HS-5 (cell line): ENCODE measurements at regions not wholly inside any gene's neighbourhood (a gene's known extent, or its start where the extent isn't known, plus 50 kb on each side); places are given as distances from the start of the nearest gene placed in this dataset.

Source experiments
- DNase-seq: peaks from one replicate; pipeline ENCODE4 v3.0.0-alpha.2; 2012; ENCODE audit warnings: low read depth

DNA sequence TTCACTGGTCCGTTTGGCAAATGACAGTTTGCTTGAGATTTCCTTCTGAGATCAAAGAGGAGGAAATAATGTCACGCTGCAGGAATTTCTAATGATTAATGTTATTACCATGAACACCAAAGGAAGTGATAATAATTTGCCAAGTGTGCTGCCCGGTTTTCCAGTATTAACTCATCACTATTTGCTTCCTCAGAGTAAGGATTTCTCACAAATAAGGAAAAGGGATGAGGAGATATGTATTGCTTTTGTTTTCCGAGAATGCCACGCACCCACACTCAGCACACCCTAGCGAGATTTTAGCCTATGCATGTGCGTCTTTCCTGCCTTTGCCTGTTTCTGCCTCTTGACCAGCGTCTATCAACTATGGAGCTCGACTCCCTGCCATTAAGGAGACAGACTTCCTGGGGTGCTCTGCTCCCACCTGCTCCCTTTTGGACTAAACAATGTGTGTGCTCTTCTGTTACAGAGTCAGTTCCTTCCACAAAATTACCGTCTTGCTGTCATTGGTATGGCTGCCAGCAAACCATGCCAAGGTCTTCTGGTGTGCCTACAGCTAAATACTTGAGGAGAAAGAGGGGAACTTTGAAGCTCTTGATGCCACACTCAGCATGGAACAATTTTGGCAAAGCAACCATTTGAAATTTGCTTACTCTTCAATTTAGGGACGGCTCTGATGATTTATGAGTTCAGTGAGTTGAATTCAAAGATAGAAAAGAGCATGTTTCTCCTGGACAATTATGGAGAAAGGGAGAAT is 393.1 kb upstream of the ZFP42 start:
- DNase-seq: no peak

GRCh38 chr4:187603093-187604025 is 392.2 kb upstream of the ZFP42 start:
- DNase-seq: no peak

- no peak for DNase-seq
Observed at GRCh38 chr4:187604984-187605383, 390.6 kb upstream of the ZFP42 start.

DNA sequence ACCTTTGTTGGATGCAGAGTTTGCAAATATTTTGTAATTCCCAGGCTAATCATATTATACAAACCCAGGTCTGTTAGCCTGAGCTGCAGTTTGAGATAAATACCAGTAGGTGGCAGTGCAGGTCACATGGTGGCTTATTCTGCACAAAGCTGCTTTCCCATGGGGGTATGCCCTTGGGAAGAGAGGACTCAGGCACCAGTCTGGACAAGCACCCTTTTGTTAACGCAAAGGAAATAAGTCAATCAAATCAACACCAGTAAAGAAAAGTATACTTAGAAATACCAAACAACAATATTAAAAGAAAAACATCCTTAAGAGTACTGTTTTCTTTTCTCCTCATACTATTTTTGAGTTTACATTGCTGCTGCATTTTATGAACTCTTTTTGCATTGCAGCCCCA is 389.0 kb upstream of the ZFP42 start:
- no peak for DNase-seq

DNA sequence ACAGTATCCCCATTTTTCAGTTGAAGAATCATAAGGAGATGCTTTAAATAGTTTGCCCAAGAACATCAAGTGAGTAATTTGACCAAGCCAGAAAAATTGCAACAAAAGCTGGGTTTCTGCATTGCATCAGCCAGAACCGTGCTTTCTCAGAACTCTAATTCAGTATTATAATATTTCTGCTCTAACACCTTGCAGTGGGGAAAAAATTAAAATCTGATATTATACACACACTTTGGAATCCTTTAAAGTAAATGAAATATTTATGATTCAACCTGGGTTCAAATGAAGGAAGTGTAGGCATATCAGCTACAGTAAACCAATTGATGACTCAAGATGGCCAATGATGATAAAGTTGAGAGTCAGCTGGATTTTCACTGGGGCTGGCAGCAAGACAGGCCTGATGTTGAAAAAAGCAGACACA is 387.6 kb upstream of the ZFP42 start:
- DNase-seq: no peak

GRCh38 chr4:187612301-187612700 is 383.3 kb upstream of the ZFP42 start:
- no peak for DNase-seq

- DNase-seq: no peak
Observed at GRCh38 chr4:187613089-187613839, 382.3 kb upstream of the ZFP42 start.

DNA sequence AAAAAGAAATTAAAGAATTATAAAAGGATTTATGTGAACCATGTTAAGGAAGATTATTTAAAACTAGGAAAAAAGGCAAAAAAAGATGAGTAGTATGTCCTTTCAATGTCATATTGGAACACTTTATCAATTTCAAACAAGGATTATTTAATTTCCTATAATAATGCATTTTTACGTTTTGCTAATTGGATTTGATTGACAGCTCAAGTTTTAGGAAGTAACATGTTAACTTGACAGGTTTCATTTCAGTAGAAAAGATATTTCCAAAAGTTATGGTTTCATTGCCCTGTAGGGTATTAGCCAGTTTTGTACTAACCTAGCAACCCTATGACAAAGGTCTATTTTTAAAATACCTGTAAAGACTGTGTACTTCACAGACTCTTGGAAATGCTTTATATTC is 379.6 kb upstream of the ZFP42 start:
- DNase-seq: no peak

DNA sequence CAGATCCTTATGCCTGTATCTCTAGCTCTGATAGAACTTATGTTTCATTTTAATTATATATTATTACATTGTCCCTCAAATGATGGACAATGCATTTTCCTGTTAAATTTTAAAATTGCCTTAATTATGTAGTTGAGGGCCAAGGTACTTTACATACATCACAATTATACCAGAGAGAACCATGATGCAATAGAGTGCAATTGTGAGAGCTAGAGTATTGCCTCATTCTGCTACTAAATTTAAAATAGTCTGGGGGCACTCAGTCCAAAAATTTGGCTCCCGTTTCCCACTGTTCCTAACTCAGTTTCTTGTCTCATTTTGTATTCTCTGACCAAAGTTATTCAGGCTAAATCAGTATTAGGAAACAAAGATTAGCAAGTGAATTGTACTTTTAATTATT is 378.5 kb upstream of the ZFP42 start:
- DNase-seq: no peak

DNA sequence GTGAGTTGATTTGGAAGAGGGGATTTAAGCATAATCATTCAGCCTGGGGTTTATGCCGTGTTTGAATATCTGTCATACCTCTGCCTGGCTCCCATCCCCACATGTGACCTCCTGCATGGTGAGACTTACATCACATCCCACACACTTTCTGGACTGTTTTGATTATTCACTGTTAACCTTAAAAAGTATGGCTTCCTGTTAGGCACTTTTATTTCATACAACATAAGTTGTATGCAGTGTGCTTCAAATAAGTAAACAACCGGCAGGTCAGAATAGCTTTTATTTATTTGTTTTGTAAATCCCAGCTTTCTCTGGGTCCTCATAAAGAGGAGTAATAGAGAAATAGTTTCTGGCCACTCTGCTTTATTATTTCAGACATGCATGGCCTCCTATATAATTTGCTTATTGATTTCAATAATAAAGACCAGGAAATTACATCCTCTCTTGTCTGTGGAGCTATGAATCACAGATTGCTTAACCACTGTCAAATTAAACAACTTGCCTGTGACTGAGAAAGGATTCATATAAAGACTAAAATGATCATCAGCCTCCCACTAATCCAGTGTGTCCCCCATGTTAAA is 376.8 kb upstream of the ZFP42 start:
- DNase-seq: no peak

- DNase-seq: no peak
Observed at GRCh38 chr4:187619319-187619718, 376.3 kb upstream of the ZFP42 start.

GRCh38 chr4:187632260-187632995 is 363.1 kb upstream of the ZFP42 start:
- DNase-seq: no peak

GRCh38 chr4:187633245-187633644 is 362.3 kb upstream of the ZFP42 start:
- no peak for DNase-seq

- no peak for DNase-seq
Observed at GRCh38 chr4:187656959-187657358, 338.6 kb upstream of the ZFP42 start.

GRCh38 chr4:187663076-187663475 is 332.5 kb upstream of the ZFP42 start:
- no peak for DNase-seq

GRCh38 chr4:187664011-187664410 is 331.6 kb upstream of the ZFP42 start:
- DNase-seq: no peak

DNA sequence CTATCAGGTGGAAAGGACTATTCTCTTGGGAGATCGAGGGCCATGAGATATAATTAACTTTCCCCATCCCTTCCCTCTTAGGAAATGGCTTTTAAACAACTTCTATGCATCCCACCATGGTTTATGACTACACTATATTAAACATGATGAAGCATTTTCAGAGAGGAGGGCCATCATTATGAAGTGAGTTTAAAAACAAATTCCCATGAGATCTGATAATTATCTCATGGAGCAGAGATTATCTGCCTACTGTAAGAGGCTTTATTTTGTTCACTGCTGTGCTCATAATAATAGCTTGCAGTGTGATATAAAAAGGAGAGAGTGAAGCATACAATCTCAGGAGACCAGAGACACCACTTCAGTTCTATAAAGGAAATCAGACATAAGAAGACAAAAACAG is 330.5 kb upstream of the ZFP42 start:
- DNase-seq: no peak

- DNase-seq: no peak
Observed at GRCh38 chr4:187666034-187666433, 329.5 kb upstream of the ZFP42 start.

DNA sequence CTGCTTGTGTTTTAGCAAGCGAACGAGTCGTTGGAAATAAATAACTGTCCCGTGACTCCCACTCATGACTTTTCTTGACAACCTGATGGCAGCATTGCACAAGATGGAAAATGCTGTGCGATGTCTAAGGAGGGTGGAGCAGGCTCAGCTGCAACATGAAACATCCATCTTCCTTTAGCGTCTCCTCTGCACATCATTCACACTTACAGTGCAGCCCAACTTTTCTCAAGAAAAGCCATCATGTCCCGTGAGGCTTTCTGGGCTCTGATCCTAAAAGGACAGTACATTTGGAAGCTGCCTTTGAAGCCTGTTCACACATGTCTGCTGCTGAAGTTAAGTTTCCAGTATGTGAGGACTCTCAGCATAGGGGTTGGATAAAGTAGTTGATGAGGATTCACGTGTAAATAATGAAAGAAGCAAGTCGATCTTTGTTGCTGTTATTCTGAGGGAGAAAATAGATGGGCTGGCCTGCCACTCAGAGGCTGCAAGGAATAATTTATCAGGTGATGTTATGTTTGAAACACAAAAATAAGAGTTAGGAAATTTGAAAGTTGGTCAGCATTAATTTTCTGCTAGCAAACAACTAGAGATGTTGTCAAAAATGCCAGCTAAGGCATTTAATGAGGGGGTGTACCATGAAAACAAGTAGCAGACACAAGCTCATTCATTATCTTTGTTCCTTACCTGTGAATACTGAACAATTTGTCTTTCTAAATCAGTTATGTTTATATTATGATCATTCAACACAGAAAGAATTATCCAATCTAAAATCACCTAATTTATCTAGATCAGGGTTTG is 328.7 kb upstream of the ZFP42 start:
- DNase-seq: no peak

- peak; percentile 34 for DNase-seq
Observed at GRCh38 chr4:187668526-187669082, 327.0 kb upstream of the ZFP42 start.
